HG03095 (cell line): ENCODE measurements at regions not wholly inside any gene's neighbourhood (a gene's known extent, or its start where the extent isn't known, plus 50 kb on each side); places are given as distances from the start of the nearest gene placed in this dataset.
"Not testable (repeated sequence)": the region's sequence is repeated elsewhere in the genome, so short reads cannot be mapped to it uniquely, and the experiment has no call there.

Experiments
- ATAC-seq: cut with Tn5 transposase; IDR thresholded peaks from one replicate; pipeline ENCODE4 v1.9.1; 2021; ENCODE audit warnings: moderate library complexity; ENCODE audit not compliant: unreplicated experiment

DNA sequence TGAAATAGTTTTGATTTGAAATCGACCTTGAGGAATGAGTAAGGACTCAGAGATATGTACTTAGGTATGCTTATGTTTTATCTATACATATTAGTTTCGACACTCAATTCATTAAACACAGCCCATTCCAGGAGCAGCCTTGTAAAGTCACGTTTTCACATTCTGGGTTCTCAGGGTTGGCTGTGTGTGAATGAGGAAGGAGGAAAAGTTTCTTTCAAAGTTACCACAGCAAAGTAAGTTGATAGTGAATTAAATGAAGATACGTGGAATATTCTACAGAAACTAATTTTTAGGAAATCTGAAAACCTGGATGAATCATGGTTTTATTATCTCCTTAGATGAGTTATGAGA is 133.5 kb downstream of the C3orf38 start:
- no peak for ATAC-seq

DNA sequence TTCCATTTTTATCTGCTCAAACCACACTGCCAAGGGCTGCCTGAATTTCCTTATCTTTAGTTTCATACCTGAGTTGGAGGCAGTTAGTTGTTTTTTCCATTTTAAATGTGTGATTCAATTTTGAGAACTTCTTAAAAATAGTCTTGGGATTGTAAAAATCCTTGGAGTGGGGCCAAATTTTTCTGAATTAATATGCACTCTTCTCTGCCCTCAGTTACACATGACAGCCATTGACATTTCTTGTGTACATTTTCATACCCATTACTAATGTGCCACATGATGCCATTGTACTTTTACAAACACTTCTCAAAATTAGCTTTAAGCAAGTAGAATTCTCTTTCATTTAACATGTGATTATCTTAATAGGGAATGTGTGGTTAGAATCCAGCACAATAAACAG is 141.7 kb downstream of the C3orf38 start:
- ATAC-seq = no peak

GRCh38 chr3:88298189-88298588 is 148.4 kb downstream of the C3orf38 start:
- ATAC-seq = no peak

DNA sequence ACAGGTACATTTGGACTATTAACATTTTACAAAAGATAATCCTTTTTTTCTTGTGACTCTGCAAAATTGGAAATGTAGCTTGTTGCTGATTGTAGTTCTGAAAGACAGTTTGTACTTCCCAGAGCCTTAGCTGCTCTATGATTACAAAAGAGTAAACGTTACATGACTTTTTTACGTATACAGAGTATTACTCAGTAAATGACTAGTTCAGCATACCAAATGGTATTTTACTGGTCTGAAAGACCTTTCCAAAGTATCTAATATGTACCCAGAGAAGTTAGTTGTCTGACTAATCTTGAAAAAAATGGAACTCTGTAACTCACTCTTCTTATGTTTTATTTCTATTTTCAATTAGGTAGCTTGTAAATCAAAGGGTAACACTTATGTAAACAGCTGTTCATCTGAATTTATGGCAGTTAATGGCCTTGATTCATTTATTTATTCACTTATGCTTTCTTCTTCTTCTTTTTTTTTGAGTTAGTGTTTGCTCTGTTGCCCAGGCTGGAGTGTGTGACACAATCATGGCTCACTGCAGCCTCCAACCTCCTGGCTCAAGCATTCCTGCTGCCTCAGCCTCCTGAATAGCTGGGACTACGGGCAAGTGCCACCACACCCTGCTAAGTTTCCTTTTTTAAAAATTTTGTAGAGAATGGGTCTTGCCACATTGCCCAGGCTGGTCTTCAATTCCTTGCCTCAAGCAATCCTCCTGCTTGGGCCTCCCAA is 151.7 kb downstream of the C3orf38 start:
- no peak for ATAC-seq

- no peak for ATAC-seq
Observed at GRCh38 chr3:88301996-88302393, 152.2 kb downstream of the C3orf38 start.

- ATAC-seq = not testable (repeated sequence)
Observed at GRCh38 chr3:88303331-88303904, 153.7 kb downstream of the C3orf38 start.

- no peak for ATAC-seq
Observed at GRCh38 chr3:88307666-88308065, 157.9 kb downstream of the C3orf38 start.

DNA sequence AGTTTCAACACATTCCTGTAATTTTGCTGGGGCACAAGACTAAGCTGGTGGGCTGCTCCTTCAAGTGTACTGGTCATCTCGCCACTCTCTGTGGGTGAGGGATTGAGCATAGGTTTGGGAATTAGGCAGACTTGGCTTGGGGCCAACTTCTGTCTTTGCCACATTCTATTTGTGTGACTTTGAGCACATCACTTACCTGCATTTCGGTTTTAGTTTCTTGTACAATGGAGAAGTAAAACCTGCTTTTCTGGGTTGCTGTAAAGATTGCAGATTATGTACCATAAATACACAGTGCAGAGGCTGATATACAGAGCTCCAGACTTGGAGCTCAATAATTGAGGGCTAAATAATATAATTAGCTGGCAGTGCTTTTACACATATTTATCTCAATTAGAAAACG is 162.1 kb downstream of the C3orf38 start:
- ATAC-seq = peak; percentile 72

GRCh38 chr3:88312256-88312655 is 162.5 kb downstream of the C3orf38 start:
- no peak for ATAC-seq

DNA sequence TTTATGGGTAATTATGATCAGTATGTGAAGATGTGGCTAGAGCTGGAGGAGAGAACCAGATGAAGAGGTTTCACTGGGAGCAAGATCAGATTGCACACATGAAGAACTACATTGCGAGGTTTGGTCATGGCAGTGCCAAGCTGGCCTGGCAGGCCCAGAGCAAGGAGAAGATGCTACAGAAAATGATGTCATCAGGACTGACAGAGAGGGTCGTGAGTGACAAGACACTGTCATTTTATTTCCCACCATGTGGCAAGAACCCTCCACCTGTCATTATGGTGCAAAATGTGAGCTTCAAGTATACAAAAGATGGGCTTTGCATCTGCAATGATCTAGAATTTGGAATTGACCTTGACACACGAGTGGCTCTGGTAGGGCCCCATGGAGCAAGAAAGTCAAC is 168.3 kb downstream of the C3orf38 start:
- no peak for ATAC-seq

DNA sequence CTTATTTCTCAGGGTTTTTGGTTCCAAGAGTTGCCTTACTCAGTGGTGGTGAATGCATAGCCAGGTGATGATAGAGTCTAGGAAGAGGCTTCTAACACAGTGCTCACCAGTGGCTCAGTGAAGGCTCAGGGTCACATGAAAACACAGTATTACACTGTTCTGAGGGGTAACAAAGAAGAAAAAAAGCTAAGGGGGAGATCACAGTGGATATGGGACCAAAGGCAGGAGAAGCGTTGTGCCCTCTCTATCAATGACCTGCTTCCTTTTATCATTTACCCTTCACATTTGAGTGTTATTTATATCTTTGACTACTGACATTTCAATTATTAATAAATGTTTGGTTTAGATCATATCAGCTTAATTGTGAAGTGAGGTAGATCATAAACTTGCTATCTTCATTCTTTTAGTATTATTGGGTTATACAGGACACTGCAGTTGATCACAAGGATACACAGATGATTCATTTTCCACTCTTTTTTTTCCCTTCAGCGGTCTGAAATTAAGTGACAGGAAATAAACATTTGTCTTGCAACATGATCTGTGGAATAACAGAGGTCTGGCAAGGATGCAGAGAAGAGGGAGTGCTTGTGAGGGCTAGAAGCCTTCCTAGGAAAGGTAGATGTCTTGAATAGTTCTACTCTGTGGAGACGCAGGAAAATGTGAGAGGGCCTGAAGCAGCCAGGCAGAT is 171.7 kb downstream of the C3orf38 start:
- ATAC-seq = no peak

GRCh38 chr3:88324788-88325187 is 175.0 kb downstream of the C3orf38 start:
- ATAC-seq = no peak

DNA sequence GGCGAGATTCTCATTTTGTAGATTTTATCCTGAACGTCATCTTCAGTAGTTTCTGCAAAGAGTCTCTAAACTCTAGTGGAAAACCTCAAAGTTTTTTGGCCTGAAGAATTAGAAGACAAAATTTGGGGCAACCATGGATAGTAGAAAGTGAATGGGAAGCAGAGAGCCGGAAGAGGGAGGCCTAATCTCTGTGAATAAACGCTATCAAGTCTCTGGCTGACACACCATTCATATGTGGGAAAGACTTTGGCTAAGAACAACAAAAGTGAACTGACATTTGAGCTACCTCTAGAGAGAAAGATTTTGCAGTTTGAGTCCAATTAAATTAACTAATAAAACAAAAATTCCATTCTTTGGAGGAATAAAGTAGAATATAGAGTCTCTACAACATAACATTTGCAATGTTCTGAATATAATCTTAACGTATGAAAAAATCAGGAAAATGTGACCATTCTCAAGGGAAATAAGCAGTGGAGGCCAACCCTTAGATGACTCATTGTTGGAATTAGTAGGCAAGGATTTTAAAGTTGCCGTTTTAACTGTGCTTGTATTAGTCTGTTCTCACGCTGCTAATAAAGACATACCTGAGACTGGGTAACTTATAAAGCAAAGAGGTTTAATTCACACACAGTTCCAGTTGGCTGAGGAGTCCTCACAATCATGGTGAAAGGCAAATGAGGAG is 184.6 kb downstream of the C3orf38 start:
- ATAC-seq = no peak

DNA sequence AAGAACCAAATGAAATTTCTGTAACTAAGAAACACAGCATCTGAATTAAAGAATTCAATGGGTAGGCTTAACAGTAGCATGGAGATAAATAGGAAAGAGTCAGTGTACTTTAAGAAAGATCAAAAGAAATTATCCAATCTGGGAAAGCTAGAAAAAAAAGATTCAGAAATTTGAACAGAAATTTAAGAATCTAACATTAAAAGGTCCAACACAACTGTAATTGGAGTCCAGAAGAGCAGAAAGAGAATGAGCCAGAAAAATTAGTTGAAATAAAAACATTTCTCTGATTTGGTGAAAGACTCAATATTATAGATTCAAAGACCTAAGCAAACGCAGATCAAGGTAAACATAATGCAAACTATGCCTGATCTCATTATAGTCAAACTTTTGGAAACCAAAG is 187.1 kb downstream of the C3orf38 start:
- no peak for ATAC-seq

GRCh38 chr3:88343264-88343663 is 193.5 kb downstream of the C3orf38 start:
- ATAC-seq = no peak

DNA sequence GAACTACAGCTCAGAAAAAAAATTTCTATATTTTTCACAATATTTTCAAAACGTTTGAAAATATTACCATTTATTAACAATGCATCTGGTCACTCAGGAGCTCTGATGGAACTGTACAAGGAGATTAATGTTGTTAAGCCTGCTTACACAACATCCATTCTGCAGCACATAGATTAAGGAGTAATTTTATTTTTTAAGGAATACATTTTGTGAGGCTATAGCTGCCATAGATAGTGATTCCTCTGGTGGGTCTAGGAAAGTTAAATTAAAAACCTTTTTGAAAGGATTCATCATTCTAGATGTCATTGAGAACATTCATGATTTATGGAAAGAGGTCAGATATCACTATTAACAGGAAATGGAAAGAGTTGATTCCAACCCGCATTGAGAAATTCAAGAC is 196.9 kb downstream of the C3orf38 start:
- no peak for ATAC-seq

GRCh38 chr3:88362428-88362827 is 212.7 kb downstream of the C3orf38 start:
- ATAC-seq = no peak

DNA sequence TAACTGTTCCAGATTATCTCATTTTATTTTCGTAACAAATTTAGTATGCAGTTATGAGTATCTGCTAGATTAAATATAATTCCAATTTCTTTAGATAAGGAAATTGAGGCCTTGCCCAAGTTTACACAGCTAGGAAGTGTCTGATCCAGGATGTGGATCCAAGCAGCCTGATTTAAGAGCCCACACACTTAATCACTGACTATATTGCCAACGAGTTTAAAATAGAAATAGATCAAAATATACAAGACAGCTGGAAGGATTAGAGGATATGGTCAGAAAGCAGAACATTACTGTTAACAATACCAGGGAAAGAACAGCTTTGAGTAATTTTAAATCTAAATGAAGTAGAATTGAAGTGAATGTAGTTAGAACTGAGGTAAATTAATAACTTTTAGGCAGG is 215.2 kb downstream of the C3orf38 start:
- ATAC-seq = no peak

- no peak for ATAC-seq
Observed at GRCh38 chr3:88369337-88369736, 219.6 kb downstream of the C3orf38 start.

DNA sequence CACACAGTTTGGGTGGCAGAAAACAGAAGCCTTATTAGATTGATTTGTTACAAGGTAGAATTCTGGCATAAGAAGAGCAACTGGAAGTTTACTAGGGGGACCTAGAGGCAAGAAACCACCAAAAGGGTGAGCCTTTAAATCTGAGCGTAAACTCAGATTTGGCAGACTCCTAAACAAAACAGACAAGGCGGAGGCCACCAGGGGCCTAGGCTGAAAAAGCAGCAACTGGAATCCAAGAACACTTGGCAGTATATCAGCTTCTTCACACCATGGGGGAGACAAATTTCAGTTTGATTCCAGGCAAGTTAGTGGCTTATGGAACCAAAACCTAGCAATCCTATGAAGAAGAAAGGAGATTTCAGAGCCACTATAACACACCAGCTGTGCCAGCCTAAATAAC is 220.0 kb downstream of the C3orf38 start:
- ATAC-seq = no peak

DNA sequence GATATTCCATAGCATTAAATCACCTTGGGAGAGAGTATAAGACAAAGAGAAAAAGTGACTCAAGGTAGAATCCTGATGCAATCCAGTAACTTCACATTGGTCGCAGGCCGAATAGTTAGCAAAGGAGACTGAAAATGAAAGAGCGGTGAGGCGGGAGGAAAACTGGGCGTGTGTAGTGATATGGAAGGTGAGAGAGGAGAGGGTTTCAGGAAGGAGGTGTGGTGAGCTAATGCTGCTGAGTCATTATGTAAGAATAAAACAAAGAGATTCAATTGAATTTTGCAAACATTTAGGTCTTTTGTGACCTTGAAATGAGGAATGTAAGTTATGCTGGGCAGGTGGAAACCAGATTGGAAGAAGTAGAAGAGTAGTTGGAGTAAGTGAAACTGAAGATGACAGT is 235.3 kb downstream of the C3orf38 start:
- ATAC-seq = peak; percentile 75

DNA sequence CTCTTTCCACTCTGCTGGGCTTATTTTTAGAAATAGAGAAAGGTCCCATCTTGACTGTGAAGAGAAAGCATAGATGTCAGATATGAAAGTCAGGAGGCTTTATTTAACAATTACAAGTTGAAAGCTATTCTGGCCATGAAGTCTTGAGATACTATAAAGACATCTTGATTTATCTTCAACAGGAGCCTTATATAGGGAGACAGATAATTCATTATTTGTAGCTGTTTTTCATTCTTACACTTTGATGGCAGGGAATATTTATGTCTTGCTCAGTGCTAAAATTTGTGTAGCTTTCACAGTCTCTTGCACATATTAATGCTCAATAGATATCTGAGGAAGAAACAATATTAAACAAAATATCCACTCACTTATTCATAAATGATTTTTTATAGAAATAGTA is 248.8 kb downstream of the C3orf38 start:
- ATAC-seq = no peak
